ENCODE measurements at regions not wholly inside any gene's neighbourhood (a gene's known extent, or its start where the extent isn't known, plus 50 kb on each side); places are given as distances from the start of the nearest gene placed in this dataset.

GRCh38 chr7:67773081-67773480, 776.4 kb downstream of the TYW1 start:
- no peak for DNase-seq

GRCh38 chr7:67777119-67777518, 780.5 kb downstream of the TYW1 start:
- no peak for DNase-seq

- DNase-seq = no peak
Observed at GRCh38 chr7:67781841-67782240, 785.2 kb downstream of the TYW1 start.

- no peak for DNase-seq
Observed at GRCh38 chr7:67786021-67786420, 789.4 kb downstream of the TYW1 start.

GRCh38 chr7:67788669-67789068, 792.0 kb downstream of the TYW1 start:
- no peak for DNase-seq

GRCh38 chr7:67791918-67792317, 795.3 kb downstream of the TYW1 start:
- no peak for DNase-seq

GRCh38 chr7:67794544-67794943, 797.9 kb downstream of the TYW1 start:
- DNase-seq = no peak

GRCh38 chr7:67803789-67804188, 807.2 kb downstream of the TYW1 start:
- no peak for DNase-seq

- DNase-seq = no peak
Observed at GRCh38 chr7:67805921-67806471, 809.4 kb downstream of the TYW1 start.

- no peak for DNase-seq
Observed at GRCh38 chr7:67807826-67808225, 811.2 kb downstream of the TYW1 start.

- no peak for DNase-seq
Observed at GRCh38 chr7:67809586-67809985, 813.0 kb downstream of the TYW1 start.

- no peak for DNase-seq
Observed at GRCh38 chr7:67813621-67814292, 817.1 kb downstream of the TYW1 start.

GRCh38 chr7:67817481-67817880, 820.8 kb downstream of the TYW1 start:
- no peak for DNase-seq

- DNase-seq = no peak
Observed at GRCh38 chr7:67821116-67821515, 824.5 kb downstream of the TYW1 start.

GRCh38 chr7:67823345-67823744, 826.7 kb downstream of the TYW1 start:
- DNase-seq = no peak

- no peak for DNase-seq
Observed at GRCh38 chr7:67825356-67825755, 828.7 kb downstream of the TYW1 start.

- DNase-seq = no peak
Observed at GRCh38 chr7:67841896-67842295, 845.3 kb downstream of the TYW1 start.

GRCh38 chr7:67842571-67842970, 845.9 kb downstream of the TYW1 start:
- DNase-seq = no peak

GRCh38 chr7:67843001-67843565, 846.5 kb downstream of the TYW1 start:
- DNase-seq = no peak

GRCh38 chr7:67843615-67844014, 847.0 kb downstream of the TYW1 start:
- no peak for DNase-seq

- no peak for DNase-seq
Observed at GRCh38 chr7:67847092-67847787, 850.6 kb downstream of the TYW1 start.

- DNase-seq = no peak
Observed at GRCh38 chr7:67854221-67855178, 857.9 kb downstream of the TYW1 start.

GRCh38 chr7:67855322-67855721, 858.7 kb downstream of the TYW1 start:
- no peak for DNase-seq
